GM18505 (cell line): ENCODE measurements at regions not wholly inside any gene's neighbourhood (a gene's known extent, or its start where the extent isn't known, plus 50 kb on each side); places are given as distances from the start of the nearest gene placed in this dataset.

ENCODE experiments used
- ATAC-seq: cut with Tn5 transposase; IDR thresholded peaks from one replicate; pipeline ENCODE4 v1.9.1; 2021; ENCODE audit not compliant: unreplicated experiment
- POLR2A ChIP-seq: IDR thresholded peaks from 4 replicates; pipeline ENCODE4 v1.6.1; 2011; ENCODE audit warnings: borderline replicate concordance; ENCODE audit not compliant: insufficient read depth, insufficient read length; ENCODE audit errors: extremely low read depth

GRCh38 chr6:14742171-14742570 is 503.7 kb upstream of the JARID2 start:
- no peak for ATAC-seq
- TF ChIP-seq POLR2A: no peak

GRCh38 chr6:14742680-14743079 is 503.2 kb upstream of the JARID2 start:
- ATAC-seq: no peak
- TF ChIP-seq POLR2A: no peak

GRCh38 chr6:14743144-14743473 is 502.8 kb upstream of the JARID2 start:
- TF ChIP-seq POLR2A: no peak
- no peak for ATAC-seq

- TF ChIP-seq POLR2A: no peak
- no peak for ATAC-seq
These were observed 502.2 kb upstream of the JARID2 start for GRCh38 chr6:14743474-14744211.

DNA sequence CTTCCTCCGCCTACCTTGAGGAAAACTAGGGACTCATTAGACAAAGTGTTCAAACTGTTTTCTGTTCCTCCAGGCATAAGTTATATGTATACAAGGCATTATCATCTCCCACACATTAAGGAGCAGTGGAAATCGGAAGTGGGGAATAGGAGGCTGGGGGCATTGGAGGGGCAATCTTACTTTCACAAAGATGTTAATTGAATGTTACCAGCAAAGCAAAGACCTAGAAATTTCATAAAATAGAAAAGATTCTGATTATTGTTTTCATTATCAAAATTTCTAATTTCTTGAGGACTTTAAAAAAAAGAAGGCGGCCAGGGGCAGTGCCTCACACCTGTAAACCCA is 501.7 kb upstream of the JARID2 start:
- ATAC-seq: no peak
- no peak for TF ChIP-seq POLR2A

DNA sequence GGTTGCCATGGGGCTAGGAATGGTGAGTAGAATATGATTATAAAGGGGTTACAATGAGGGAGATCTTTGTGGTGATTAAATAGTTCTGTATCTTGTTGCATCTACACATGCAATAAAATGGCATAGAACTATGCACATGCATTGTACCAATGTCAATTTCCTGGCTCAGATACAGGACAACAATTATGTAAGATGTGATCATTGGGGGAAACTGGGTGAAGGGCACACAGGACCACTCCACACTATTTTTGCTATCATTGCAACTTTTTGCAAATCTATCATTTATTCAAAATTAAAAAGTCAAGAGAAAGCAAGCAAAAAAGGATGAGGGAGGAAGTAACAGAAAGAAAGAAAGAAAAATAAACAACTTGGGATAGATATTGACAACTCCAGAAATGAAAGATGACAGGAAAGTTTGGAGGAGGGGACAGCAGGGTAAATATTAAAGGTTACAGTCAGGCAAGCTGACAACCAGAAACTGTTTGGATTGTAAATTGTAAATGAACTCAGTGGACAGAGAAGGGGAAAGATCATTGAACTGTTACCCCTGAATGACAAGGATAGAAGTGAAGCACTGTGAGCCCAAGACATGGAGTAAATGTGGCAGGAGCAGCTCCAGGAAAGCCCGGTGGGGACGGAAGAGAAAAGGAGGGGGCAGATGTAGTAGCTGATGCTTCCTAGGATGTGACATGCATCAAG is 499.6 kb upstream of the JARID2 start:
- no peak for ATAC-seq
- no peak for TF ChIP-seq POLR2A

GRCh38 chr6:14747881-14748520 is 497.9 kb upstream of the JARID2 start:
- TF ChIP-seq POLR2A: no peak
- ATAC-seq: no peak

DNA sequence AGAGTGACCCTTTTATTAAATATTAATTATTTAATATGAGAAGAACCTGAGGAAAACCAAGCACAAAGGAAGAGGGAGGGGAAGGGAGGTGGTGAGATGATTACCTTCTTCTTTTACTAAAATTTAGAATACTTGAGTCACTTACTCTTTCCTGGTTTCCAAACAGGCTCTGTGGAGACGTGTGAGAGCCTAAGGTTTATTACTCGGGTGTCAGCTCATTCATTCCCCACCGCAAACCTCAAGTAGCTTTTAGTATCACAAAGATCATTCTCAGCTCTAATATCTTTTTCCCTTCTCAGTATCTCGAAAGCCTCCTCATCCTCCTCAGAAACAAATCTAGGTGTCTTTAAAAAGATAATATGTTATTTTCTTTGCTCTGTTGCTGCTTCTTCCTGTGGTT is 497.2 kb upstream of the JARID2 start:
- ATAC-seq: no peak
- TF ChIP-seq POLR2A: no peak

GRCh38 chr6:14750059-14750661 is 495.7 kb upstream of the JARID2 start:
- no peak for ATAC-seq
- TF ChIP-seq POLR2A: no peak

DNA sequence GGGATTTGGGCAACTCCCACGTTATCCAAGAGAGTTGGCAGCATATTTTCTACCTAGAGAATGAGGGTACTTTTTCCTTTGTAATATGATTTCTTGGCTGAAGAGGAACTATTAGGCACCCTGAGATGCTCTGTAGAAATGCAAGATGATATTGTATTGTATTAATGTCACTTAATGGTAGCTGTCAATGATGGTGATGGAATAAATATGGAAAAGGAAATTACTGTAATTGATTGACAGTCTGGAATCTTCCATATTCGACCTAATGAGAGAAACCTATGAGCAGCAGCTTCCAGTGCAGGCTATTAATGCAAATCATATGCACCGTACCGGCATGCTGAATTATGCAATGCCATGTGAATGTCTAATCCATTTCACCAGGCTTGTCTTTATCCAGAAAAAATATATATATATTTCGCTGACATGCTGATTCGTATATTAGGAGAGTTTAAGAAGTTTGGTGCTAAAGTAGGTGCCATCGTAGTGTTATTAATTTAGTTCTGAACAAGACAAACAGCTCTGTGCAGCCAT is 494.2 kb upstream of the JARID2 start:
- ATAC-seq: no peak
- no peak for TF ChIP-seq POLR2A

GRCh38 chr6:14754751-14755513 is 490.9 kb upstream of the JARID2 start:
- no peak for ATAC-seq
- TF ChIP-seq POLR2A: no peak

DNA sequence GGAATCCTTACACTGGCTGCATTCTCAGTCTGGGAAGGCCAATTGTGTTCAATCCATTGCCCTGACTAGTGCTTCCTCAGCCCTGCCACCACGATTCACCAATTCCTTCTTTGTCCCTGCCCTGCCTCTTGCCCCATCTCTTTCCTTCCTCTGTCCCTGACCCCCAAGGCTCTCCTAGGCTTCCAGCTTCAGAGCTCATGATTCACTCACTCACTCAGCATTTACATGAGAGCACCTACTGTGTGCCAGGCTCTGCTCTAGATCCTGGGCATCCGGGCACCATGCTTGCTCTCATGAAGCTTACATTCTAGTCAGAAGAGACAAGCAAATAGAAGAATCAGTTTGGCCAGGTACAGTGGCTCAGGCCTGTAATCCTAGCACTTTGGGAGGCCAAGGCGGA is 489.5 kb upstream of the JARID2 start:
- no peak for TF ChIP-seq POLR2A
- ATAC-seq: no peak

- no peak for ATAC-seq
- no peak for TF ChIP-seq POLR2A
These were observed 488.9 kb upstream of the JARID2 start for GRCh38 chr6:14757014-14757413.
